ENCODE measurements at regions not wholly inside any gene's neighbourhood (a gene's known extent, or its start where the extent isn't known, plus 50 kb on each side); places are given as distances from the start of the nearest gene placed in this dataset.

DNA sequence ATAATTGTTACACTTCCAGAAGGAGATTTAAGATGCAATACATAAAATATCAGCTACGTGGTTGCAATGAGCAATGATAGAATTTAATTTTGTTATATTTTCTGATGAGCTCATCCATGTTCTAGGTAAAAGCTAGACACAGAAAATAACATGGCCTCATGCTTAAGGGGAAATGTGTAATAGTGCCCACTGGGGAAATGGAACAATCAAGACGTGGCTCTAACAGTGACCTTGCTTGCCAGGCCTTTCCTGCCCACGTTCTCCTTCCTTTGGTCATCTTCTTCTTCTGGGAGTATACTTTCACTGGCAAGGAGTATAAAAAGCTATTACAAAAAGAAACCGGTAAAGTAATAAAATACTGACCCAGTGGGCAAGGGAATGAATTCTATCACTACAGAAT, 116.2 kb upstream of the TMEM161B start:
- Histone ChIP-seq H3K79me2 (ENCODE audit: insufficient read depth, low read depth, low read length) (no peaks in the 10 kb centered on the region), H3K9me2 (ENCODE audit: insufficient read depth, low read length) (no peaks in the 10 kb centered on the region), H3K9me3 (ENCODE audit: low read length) (no peaks in the 10 kb centered on the region), H3K27ac (ENCODE audit: low read depth, low read length, poor library complexity, severe bottlenecking) (no peak overlapping the region), H3K4me1 (ENCODE audit: insufficient read depth, low read length, poor library complexity, severe bottlenecking) (no peaks in the 10 kb centered on the region), H3K4me3 (ENCODE audit: low read depth, low read length, poor library complexity, severe bottlenecking) (no peak overlapping the region), H4K20me1 (ENCODE audit: insufficient read depth, low read length) (no peaks in the 10 kb centered on the region; the same call in 1 of the 2 replicates), H3K36me3 (ENCODE audit: insufficient read depth, low read length) (no peaks in the 10 kb centered on the region), H3K4me2 (ENCODE audit: low read length) (no peak overlapping the region), H2AFZ (ENCODE audit: low read length) (no peak overlapping the region)
- ChIA-PET POLR2A (interaction anchor here (1.0 kb wide), 1 partner anchor 11 kb away, joined by 3 read pairs; no protein-coding TSS in a partner anchor), CTCF (ENCODE audit: unreplicated experiment) (no interaction called here)
- intact Hi-C loops (cut with micrococcal nuclease; ENCODE audit: unreplicated experiment): no loop called here
- BruUV-seq (replicated peaks): no TSS peak
- no peak for DNase-seq (ENCODE audit: low spot score)
- TF ChIP-seq, protein P1, sequence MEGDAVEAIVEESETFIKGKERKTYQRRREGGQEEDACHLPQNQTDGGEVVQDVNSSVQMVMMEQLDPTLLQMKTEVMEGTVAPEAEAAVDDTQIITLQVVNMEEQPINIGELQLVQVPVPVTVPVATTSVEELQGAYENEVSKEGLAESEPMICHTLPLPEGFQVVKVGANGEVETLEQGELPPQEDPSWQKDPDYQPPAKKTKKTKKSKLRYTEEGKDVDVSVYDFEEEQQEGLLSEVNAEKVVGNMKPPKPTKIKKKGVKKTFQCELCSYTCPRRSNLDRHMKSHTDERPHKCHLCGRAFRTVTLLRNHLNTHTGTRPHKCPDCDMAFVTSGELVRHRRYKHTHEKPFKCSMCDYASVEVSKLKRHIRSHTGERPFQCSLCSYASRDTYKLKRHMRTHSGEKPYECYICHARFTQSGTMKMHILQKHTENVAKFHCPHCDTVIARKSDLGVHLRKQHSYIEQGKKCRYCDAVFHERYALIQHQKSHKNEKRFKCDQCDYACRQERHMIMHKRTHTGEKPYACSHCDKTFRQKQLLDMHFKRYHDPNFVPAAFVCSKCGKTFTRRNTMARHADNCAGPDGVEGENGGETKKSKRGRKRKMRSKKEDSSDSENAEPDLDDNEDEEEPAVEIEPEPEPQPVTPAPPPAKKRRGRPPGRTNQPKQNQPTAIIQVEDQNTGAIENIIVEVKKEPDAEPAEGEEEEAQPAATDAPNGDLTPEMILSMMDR (conservative IDR thresholded peaks at IDR 0.05; ENCODE audit: low read length): no peak
- no peak for TF ChIP-seq EZH2phosphoT487 (IDR thresholded peaks at IDR 0.05; ENCODE audit: borderline replicate concordance, low read depth, low read length)

DNA sequence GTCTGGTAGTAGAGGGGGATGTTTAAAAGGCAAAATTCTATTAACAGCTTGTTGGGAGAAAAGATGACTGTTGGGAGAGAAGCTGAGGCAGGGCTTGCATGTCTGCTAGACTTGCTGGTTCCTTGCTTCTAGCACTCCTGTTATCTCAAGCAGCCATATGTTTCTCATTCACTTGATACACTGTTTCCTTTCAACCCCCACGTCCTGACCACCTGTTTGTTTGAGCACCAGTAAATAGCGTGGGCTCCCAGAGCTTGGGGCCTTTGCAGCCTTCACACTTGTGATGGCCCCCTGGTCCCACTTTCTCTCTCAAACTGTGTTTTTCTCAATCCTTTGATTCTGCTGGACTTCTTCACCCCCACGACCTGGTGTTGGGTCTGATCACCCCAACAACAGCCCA, 111.7 kb upstream of the TMEM161B start:
- no peak for DNase-seq (ENCODE audit: low spot score)
- Histone ChIP-seq H4K20me1 (ENCODE audit: insufficient read depth, low read length) (no peaks in the 10 kb centered on the region), H3K9me2 (ENCODE audit: insufficient read depth, low read length) (no peaks in the 10 kb centered on the region), H3K4me2 (ENCODE audit: low read length) (no peak overlapping the region), H3K4me3 (ENCODE audit: low read depth, low read length, poor library complexity, severe bottlenecking) (no peak overlapping the region), H2AFZ (ENCODE audit: low read length) (no peak overlapping the region), H3K27ac (ENCODE audit: low read depth, low read length, poor library complexity, severe bottlenecking) (no peak overlapping the region), H3K4me1 (ENCODE audit: insufficient read depth, low read length, poor library complexity, severe bottlenecking) (no peaks in the 10 kb centered on the region), H3K9me3 (ENCODE audit: low read length) (no peaks in the 10 kb centered on the region), H3K79me2 (ENCODE audit: insufficient read depth, low read depth, low read length) (no peaks in the 10 kb centered on the region), H3K36me3 (ENCODE audit: insufficient read depth, low read length) (no peaks in the 10 kb centered on the region)
- POLR2A ChIA-PET: interaction anchor here (0.8 kb wide), 1 partner anchor 33 kb away, joined by 3 read pairs; no protein-coding TSS in a partner anchor
- intact Hi-C loops (cut with micrococcal nuclease; ENCODE audit: unreplicated experiment): no loop called here
- no TSS peak for BruUV-seq (replicated peaks)
- CTCF ChIA-PET (ENCODE audit: unreplicated experiment): no interaction called here
- TF ChIP-seq, protein P1 (conservative IDR thresholded peaks at IDR 0.05; ENCODE audit: low read length): no peak
- no peak for TF ChIP-seq EZH2phosphoT487 (IDR thresholded peaks at IDR 0.05; ENCODE audit: borderline replicate concordance, low read depth, low read length)

DNA sequence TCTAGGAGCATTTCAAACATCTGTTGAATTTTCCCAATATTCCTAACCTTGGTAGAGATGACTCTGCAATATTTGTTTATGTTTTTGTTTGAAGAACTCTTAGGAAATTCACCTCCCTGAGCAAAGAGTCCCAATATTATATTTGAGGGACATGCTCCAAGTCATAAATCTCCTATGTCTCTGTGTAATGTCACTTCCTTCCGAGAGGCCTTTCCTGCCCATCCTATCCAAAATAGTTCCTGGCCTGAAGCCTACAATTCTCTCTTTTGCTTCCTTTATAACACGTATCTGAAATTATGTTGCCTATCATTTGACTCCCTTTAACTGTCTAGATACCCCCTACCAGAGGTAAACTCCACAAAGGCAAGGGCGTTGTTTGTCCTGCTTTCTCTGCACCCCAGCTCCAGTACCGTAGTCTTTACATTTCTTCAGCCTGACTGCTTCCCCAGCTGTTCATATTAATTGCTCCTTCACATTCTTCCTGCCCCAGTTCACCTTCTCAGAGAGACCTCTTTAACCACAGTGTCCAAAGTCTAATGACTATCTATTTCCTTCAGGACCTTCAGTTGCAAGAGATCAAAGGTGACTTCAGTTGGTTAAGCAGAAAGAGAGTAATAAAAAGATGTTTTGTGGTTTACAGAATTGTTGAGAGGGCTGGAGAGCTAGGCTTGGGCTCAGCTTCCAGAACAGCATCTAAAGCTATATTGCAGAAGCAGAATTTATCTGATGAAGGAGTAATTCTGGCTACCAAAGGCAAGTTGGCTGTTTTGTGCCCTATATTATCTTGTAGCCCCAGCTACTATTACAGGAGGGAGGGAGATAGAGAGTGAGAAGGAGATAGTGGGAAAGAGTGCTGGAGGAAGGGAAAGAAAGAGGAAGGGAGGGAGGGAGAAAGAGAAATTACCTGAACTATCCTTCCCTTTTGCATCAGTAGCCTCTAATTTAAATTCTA, 109.3 kb upstream of the TMEM161B start:
- no peak overlapping the region for H3K4me3 ChIP-seq (ENCODE audit: low read depth, low read length, poor library complexity, severe bottlenecking)
- POLR2A ChIA-PET: interaction anchor here (0.6 kb wide), 2 partner anchors 13 to 113 kb away, joined by 4 read pairs; no protein-coding TSS in a partner anchor
- H3K9me3 ChIP-seq (ENCODE audit: low read length): no peaks in the 10 kb centered on the region
- no peaks in the 10 kb centered on the region for H3K79me2 ChIP-seq (ENCODE audit: insufficient read depth, low read depth, low read length)
- no peak overlapping the region for H3K4me2 ChIP-seq (ENCODE audit: low read length)
- intact Hi-C loops (cut with micrococcal nuclease; ENCODE audit: unreplicated experiment): no loop called here
- H4K20me1 ChIP-seq (ENCODE audit: insufficient read depth, low read length): no peaks in the 10 kb centered on the region
- TF ChIP-seq, protein P1 (conservative IDR thresholded peaks at IDR 0.05; ENCODE audit: low read length): no peak
- no peak for TF ChIP-seq EZH2phosphoT487 (IDR thresholded peaks at IDR 0.05; ENCODE audit: borderline replicate concordance, low read depth, low read length)
- H2AFZ ChIP-seq (ENCODE audit: low read length): no peak overlapping the region
- CTCF ChIA-PET (ENCODE audit: unreplicated experiment): no interaction called here
- no peaks in the 10 kb centered on the region for H3K9me2 ChIP-seq (ENCODE audit: insufficient read depth, low read length)
- H3K4me1 ChIP-seq (ENCODE audit: insufficient read depth, low read length, poor library complexity, severe bottlenecking): no peaks in the 10 kb centered on the region
- no peaks in the 10 kb centered on the region for H3K36me3 ChIP-seq (ENCODE audit: insufficient read depth, low read length)
- H3K27ac ChIP-seq (ENCODE audit: low read depth, low read length, poor library complexity, severe bottlenecking): no peak overlapping the region
- DNase-seq (ENCODE audit: low spot score): no peak
- BruUV-seq (replicated peaks): no TSS peak
